ENCODE measurements at regions not wholly inside any gene's neighbourhood (a gene's known extent, or its start where the extent isn't known, plus 50 kb on each side); places are given as distances from the start of the nearest gene placed in this dataset.

DNA sequence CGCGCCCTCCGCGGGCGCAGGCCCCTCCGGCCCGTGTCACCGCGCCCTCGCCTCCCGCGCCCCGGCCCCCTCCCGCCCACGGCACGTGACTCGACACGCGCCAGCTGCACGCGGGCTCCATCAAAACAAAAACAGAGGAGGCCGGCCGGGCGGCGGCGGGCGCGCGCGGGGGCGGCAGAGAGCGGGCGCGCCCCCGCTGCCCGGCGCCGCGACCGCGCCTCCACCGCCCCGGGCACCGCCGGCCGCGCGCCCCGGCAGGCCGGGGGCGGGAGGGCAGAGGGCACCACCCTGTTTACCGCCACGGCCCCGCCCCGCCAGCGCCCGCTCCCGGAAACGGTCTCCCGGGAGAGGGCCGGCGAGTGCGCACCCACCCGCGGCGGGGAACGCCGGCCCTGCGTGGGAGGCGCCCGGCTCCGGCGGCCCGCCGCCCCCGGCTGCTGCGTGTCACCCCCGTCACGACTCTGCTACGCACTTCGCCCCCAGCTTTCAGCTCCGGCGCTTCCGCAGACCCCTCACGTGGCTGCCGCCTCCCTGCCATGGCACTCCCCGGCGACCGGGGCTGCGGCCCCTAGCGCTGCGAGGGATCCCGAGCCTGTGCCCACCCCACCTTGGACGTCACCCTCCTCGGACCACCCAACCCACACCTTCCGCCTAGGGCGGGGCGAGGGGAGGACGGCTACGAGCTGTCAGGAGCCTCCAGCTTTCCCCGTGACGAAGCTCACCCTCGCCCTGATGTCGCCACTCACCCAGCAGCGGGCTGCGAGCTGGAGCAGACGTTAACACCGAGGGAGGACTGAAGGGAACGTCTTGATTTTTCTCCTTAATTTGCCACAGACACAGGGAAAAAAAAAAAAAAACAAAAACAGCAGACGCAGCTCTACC lies 221.6 kb upstream of the MKLN1 start:
- TF ChIP-seq MYC (IDR thresholded peaks at IDR 0.05; ENCODE audit: low read depth, low read length) (no peak), CTCF (IDR thresholded peaks at IDR 0.05; ENCODE audit: extremely low read depth in 1 of 2, insufficient read depth in 1 of 2, low read depth in 1 of 2, low read length in 2 of 2) (no peak), EZH2 (IDR thresholded peaks at IDR 0.05; ENCODE audit: borderline replicate concordance, low read depth, low read length, severe bottlenecking) (no peak), POLR2A (IDR thresholded peaks at IDR 0.05; ENCODE audit: low read depth, low read length) (no peak), JUN (IDR thresholded peaks at IDR 0.05; ENCODE audit: borderline replicate concordance, insufficient read depth, insufficient read length, low read depth) (no peak), POLR2AphosphoS5 (IDR thresholded peaks at IDR 0.05; ENCODE audit: insufficient read depth, low read depth, low read length) (peak; percentile 48), MAX (IDR thresholded peaks at IDR 0.05; ENCODE audit: insufficient read depth, insufficient read length) (no peak), GATA2 (IDR thresholded peaks at IDR 0.05; ENCODE audit: insufficient read depth, insufficient read length, low read depth, low read length) (no peak)
